ENCODE measurements at regions not wholly inside any gene's neighbourhood (a gene's known extent, or its start where the extent isn't known, plus 50 kb on each side); places are given as distances from the start of the nearest gene placed in this dataset.

DNA sequence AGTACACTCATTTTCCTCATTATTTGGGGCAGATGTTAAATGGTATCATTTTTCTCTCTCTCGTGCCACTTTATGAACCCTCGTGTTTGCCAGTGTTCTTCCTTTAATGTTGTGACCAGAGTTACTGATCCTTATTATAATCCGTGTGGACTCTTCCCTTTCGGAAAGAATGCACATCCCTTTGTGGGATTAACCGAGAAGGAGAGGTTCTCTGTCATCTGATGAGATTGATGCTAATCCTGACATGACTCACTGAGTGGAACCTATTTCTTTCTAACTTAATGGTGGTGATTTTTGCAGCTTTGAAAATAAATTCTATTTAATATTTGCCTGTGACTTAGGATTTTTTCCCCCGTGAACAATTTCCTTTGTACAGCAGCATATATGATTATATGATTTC is 300.0 kb upstream of the MAN1A1 start:
- DNase-seq (no peak), FAIRE-seq (no peak)
- Histone ChIP-seq H3K4me1 (ENCODE audit: control insufficient read depth in 2 of 3, insufficient read depth in 2 of 3, low read depth in 1 of 3, low read length in 3 of 3) (no peaks in the 10 kb centered on the region), H3K36me3 (ENCODE audit: control insufficient read depth in 2 of 3, insufficient read depth in 3 of 3, low read length in 3 of 3) (no peaks in the 10 kb centered on the region), H3K9me3 (ENCODE audit: control insufficient read depth in 2 of 3, insufficient read depth in 1 of 3, low read length in 3 of 3) (no peaks in the 10 kb centered on the region), H3K27ac (ENCODE audit: low read depth in 2 of 2, low read length in 2 of 2) (no peak overlapping the region), H3K9ac (ENCODE audit: low read length in 3 of 3) (no peak overlapping the region), H3K27me3 (ENCODE audit: control insufficient read depth, insufficient read depth, low read length) (no peaks in the 10 kb centered on the region), H3K4me3 (ENCODE audit: low read length in 3 of 3) (no peak overlapping the region)
- TF ChIP-seq, protein P1, sequence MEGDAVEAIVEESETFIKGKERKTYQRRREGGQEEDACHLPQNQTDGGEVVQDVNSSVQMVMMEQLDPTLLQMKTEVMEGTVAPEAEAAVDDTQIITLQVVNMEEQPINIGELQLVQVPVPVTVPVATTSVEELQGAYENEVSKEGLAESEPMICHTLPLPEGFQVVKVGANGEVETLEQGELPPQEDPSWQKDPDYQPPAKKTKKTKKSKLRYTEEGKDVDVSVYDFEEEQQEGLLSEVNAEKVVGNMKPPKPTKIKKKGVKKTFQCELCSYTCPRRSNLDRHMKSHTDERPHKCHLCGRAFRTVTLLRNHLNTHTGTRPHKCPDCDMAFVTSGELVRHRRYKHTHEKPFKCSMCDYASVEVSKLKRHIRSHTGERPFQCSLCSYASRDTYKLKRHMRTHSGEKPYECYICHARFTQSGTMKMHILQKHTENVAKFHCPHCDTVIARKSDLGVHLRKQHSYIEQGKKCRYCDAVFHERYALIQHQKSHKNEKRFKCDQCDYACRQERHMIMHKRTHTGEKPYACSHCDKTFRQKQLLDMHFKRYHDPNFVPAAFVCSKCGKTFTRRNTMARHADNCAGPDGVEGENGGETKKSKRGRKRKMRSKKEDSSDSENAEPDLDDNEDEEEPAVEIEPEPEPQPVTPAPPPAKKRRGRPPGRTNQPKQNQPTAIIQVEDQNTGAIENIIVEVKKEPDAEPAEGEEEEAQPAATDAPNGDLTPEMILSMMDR (IDR thresholded peaks at IDR 0.05; ENCODE audit: borderline replicate concordance, extremely low read depth, insufficient read depth) = no peak
- intact Hi-C loops (cut with DNase I) = no loop called here

DNA sequence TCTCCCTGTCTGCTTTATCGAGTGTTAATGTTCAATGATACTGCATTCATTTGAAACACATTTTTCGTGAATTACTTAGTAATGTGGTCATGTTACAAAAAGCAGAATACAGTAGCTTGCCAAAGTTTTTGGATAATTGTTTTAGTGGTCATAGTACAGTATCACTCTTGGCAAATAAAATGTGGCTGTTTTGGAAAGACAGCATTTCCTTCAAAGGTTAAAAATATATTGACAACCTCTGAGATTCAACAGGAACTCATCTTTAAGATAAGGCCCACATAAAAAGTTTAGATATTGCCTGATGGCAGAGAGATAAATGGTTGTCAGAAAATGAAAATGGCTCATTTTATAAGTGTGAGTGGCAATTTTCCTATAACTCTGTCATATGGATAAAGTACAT is 297.7 kb upstream of the MAN1A1 start:
- H3K4me3 ChIP-seq (ENCODE audit: low read length in 3 of 3) = no peak overlapping the region
- no peak overlapping the region for H3K9ac ChIP-seq (ENCODE audit: low read length in 3 of 3)
- intact Hi-C loops (cut with DNase I) = no loop called here
- H3K9me3 ChIP-seq (ENCODE audit: control insufficient read depth in 2 of 3, insufficient read depth in 1 of 3, low read length in 3 of 3) = no peaks in the 10 kb centered on the region
- TF ChIP-seq, protein P1 (IDR thresholded peaks at IDR 0.05; ENCODE audit: borderline replicate concordance, extremely low read depth, insufficient read depth) = no peak
- no peak overlapping the region for H3K27ac ChIP-seq (ENCODE audit: low read depth in 2 of 2, low read length in 2 of 2)
- no peaks in the 10 kb centered on the region for H3K4me1 ChIP-seq (ENCODE audit: control insufficient read depth in 2 of 3, insufficient read depth in 2 of 3, low read depth in 1 of 3, low read length in 3 of 3)
- no peak for FAIRE-seq
- H3K36me3 ChIP-seq (ENCODE audit: control insufficient read depth in 2 of 3, insufficient read depth in 3 of 3, low read length in 3 of 3) = no peaks in the 10 kb centered on the region
- no peak for DNase-seq
- H3K27me3 ChIP-seq (ENCODE audit: control insufficient read depth, insufficient read depth, low read length) = no peaks in the 10 kb centered on the region

DNA sequence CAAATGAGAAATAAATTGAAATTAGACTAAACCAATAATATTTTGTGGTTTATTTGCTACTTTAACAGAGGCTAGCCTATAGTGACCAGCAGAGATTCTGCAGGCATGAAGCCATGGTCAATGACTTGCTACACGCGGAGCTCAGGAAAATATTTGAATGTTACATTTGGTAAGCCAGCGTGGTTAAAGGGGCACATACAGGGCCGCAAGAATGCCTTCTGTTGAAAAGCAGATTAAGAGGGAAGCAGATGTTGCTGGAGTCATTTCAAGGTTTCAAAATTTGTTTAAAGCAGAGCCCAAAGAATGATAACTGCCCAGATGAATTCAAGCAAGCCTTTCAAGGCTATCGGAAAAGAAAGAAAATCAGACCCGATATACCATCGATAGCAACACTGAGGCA is 294.3 kb upstream of the MAN1A1 start:
- Histone ChIP-seq H3K27me3 (ENCODE audit: control insufficient read depth, insufficient read depth, low read length) (no peaks in the 10 kb centered on the region), H3K4me3 (ENCODE audit: low read length in 3 of 3) (no peak overlapping the region), H3K4me1 (ENCODE audit: control insufficient read depth in 2 of 3, insufficient read depth in 2 of 3, low read depth in 1 of 3, low read length in 3 of 3) (no peaks in the 10 kb centered on the region), H3K9me3 (ENCODE audit: control insufficient read depth in 2 of 3, insufficient read depth in 1 of 3, low read length in 3 of 3) (no peaks in the 10 kb centered on the region), H3K36me3 (ENCODE audit: control insufficient read depth in 2 of 3, insufficient read depth in 3 of 3, low read length in 3 of 3) (no peaks in the 10 kb centered on the region), H3K9ac (ENCODE audit: low read length in 3 of 3) (no peak overlapping the region), H3K27ac (ENCODE audit: low read depth in 2 of 2, low read length in 2 of 2) (no peak overlapping the region)
- FAIRE-seq (no peak), DNase-seq (no peak)
- TF ChIP-seq, protein P1 (IDR thresholded peaks at IDR 0.05; ENCODE audit: borderline replicate concordance, extremely low read depth, insufficient read depth) = no peak
- intact Hi-C loops (cut with DNase I) = no loop called here

DNA sequence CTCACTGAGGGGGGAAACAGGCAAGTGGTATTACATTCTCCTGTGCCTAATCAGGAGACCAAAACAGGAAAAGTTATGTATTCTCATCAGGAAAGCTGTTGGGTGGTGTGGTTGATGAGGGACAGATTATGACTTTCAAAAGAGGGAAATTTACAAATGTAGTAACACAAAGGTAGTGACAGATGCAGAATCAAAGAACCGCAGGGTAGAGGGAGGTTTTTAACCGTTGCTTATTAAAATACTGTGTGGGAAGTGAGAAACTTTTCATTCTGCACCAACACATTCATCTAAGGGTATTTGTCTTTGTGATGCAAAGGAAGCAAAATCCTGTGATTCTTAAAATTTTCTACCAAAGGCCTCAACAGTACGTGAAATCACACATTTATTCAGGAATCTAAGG is 288.2 kb upstream of the MAN1A1 start:
- no peaks in the 10 kb centered on the region for H3K9me3 ChIP-seq (ENCODE audit: control insufficient read depth in 2 of 3, insufficient read depth in 1 of 3, low read length in 3 of 3)
- intact Hi-C loops (cut with DNase I) = no loop called here
- H3K4me1 ChIP-seq (ENCODE audit: control insufficient read depth in 2 of 3, insufficient read depth in 2 of 3, low read depth in 1 of 3, low read length in 3 of 3) = no peaks in the 10 kb centered on the region
- TF ChIP-seq, protein P1 (IDR thresholded peaks at IDR 0.05; ENCODE audit: borderline replicate concordance, extremely low read depth, insufficient read depth) = no peak
- no peak overlapping the region for H3K9ac ChIP-seq (ENCODE audit: low read length in 3 of 3)
- H3K4me3 ChIP-seq (ENCODE audit: low read length in 3 of 3) = no peak overlapping the region
- H3K27me3 ChIP-seq (ENCODE audit: control insufficient read depth, insufficient read depth, low read length) = no peaks in the 10 kb centered on the region
- DNase-seq (no peak), FAIRE-seq (no peak)
- no peak overlapping the region for H3K27ac ChIP-seq (ENCODE audit: low read depth in 2 of 2, low read length in 2 of 2)
- no peaks in the 10 kb centered on the region for H3K36me3 ChIP-seq (ENCODE audit: control insufficient read depth in 2 of 3, insufficient read depth in 3 of 3, low read length in 3 of 3)

Measured in kidney (tissue), 13 donors.